ENCODE measurements at regions not wholly inside any gene's neighbourhood (a gene's known extent, or its start where the extent isn't known, plus 50 kb on each side); places are given as distances from the start of the nearest gene placed in this dataset.
A peak's percentile ranks its signal among the peaks of the same experiment; 100 is the strongest.

DNA sequence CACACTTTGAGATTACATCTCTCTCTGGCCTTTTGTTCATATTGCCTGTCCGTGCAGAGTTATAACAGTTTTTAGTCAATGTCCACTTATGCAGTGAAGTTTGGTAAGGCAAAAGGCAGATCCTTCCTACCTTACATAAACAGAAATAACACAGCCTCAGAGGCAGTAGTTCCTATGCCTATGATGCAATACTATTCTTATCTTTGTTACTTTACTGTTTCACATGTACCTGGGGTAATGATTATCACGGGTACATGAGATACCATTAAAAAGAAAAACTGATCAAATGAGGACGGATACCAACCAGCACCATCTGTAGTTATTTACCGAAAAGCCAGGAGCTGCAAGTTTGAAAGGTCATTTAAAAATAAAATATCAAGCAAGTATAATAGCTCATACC, 166.8 kb downstream of the BTC start:
- no peak for DNase-seq (ENCODE audit: low read depth)
- H3K4me3 ChIP-seq (ENCODE audit: low read depth, low read length): no peak overlapping the region
- TF ChIP-seq, protein P1, sequence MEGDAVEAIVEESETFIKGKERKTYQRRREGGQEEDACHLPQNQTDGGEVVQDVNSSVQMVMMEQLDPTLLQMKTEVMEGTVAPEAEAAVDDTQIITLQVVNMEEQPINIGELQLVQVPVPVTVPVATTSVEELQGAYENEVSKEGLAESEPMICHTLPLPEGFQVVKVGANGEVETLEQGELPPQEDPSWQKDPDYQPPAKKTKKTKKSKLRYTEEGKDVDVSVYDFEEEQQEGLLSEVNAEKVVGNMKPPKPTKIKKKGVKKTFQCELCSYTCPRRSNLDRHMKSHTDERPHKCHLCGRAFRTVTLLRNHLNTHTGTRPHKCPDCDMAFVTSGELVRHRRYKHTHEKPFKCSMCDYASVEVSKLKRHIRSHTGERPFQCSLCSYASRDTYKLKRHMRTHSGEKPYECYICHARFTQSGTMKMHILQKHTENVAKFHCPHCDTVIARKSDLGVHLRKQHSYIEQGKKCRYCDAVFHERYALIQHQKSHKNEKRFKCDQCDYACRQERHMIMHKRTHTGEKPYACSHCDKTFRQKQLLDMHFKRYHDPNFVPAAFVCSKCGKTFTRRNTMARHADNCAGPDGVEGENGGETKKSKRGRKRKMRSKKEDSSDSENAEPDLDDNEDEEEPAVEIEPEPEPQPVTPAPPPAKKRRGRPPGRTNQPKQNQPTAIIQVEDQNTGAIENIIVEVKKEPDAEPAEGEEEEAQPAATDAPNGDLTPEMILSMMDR (IDR thresholded peaks at IDR 0.05; ENCODE audit: insufficient read depth, low read depth, low read length, missing control alignments): no peak

DNA sequence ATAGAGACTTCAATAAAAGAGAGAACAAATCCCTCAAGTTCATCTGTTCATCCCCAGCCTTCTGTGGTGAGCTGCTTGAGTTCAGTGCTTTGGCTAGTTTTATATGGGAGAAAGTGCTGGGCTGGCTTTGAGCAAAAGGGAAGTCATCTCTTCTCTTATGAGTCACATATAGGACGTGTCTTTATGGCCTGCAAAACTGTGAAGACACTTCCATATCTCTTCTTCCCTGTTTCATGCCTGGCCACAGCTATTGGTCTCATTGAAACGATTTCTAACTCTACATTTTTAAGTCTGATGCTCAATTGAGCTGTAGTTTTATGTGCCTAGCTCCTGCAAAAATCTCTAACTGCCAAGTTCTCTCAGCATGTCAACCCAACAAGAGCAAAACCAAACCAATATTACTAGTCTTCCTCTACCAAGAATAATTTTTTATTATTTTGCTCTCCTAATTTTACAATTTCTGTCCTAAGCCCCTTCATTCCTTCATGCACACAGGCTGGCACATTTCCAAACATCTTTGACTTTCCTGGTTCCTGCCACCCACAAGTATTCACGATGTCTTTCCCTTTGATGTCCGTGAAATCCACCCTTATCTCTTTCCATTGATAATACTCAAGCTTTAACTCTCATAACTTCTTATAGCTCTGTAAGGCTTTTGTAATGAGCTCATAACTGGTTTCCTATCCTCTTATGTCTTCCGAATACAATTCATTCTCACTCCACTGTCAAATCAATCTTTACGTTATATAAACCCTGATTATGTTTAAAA, 165.3 kb downstream of the BTC start:
- TF ChIP-seq, protein P1 (IDR thresholded peaks at IDR 0.05; ENCODE audit: insufficient read depth, low read depth, low read length, missing control alignments): no peak
- no peak overlapping the region for H3K4me3 ChIP-seq (ENCODE audit: low read depth, low read length)
- peak; percentile 7 for DNase-seq (ENCODE audit: low read depth)

DNA sequence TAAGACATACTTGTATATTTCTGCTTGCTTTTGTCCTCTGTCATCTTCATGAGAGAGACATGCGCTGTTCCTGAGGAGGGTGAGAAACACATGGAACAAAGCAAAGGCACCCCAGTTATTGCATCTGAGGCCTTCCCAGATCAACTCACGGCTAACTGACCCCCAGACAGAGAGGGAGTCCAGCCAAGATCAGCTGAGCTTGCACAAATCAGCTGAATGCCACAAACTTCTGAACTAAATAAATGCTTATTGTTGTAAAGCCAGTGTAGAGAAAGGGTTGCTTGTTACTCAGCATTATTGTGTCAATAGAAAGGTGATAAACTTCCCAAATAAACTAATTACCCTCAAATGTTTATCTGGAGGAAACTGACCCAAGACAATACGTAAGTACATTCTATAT, 163.8 kb downstream of the BTC start:
- TF ChIP-seq, protein P1 (IDR thresholded peaks at IDR 0.05; ENCODE audit: insufficient read depth, low read depth, low read length, missing control alignments): no peak
- no peak overlapping the region for H3K4me3 ChIP-seq (ENCODE audit: low read depth, low read length)
- no peak for DNase-seq (ENCODE audit: low read depth)

DNA sequence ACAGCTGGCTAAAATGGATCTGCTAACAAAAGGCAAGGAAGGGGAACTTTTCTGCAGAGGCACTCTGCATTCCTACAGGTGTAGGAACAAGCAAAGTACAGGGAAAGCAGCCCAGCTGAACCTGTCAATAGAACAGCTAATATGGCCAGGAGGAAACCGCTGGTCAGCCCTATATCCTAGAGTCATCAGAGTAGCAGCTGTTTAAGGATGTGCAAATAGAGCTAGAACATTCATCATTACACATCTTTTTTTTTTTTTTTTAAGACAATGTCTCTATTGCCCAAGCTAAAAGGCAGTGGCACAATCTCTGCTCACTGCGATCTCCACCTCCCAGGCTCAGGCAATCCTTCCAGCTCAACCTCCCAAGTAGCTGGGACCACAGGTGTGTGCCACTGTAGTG, 163.0 kb downstream of the BTC start:
- H3K4me3 ChIP-seq (ENCODE audit: low read depth, low read length): no peak overlapping the region
- TF ChIP-seq, protein P1 (IDR thresholded peaks at IDR 0.05; ENCODE audit: insufficient read depth, low read depth, low read length, missing control alignments): no peak
- DNase-seq (ENCODE audit: low read depth): no peak

DNA sequence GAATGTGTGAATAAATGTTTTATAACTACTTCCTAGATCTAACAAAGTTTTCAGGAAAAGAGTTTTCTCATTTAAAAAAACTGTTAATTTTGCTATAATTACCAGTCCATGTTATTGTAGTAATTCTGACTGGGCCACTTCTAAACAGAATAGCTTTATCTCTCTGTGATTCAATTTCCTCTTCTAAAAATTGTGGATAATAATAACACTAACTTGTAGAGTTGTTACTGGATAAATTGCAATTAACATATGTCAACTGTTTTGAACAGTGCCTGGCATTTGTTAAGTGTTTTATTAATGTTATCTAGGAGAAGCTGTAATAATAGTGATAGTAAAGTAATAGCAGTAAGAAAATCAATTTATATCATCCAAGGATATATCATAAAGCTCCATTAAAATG, 162.3 kb downstream of the BTC start:
- no peak for DNase-seq (ENCODE audit: low read depth)
- H3K4me3 ChIP-seq (ENCODE audit: low read depth, low read length): no peak overlapping the region
- TF ChIP-seq, protein P1 (IDR thresholded peaks at IDR 0.05; ENCODE audit: insufficient read depth, low read depth, low read length, missing control alignments): no peak

DNA sequence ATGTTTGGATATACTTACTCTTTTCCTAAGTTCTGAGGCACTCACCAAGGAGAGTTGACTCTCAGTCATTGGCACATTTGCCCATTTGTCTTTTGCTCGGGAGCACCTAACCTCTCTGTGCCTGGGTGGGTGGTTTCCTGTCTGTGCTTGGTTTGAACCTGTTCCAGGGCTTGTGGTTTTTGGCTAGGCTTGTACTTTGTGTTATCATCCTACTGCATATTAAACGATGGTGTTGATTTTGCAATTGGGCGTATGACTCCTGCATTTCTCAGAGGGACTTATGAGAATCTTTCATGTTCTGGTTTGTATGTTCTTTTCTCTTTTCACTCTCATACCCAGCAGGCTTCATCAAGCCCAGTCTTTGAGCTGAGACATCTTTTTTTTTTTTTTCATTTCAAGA, 161.7 kb downstream of the BTC start:
- DNase-seq (ENCODE audit: low read depth): no peak
- H3K4me3 ChIP-seq (ENCODE audit: low read depth, low read length): no peak overlapping the region
- TF ChIP-seq, protein P1 (IDR thresholded peaks at IDR 0.05; ENCODE audit: insufficient read depth, low read depth, low read length, missing control alignments): no peak

DNA sequence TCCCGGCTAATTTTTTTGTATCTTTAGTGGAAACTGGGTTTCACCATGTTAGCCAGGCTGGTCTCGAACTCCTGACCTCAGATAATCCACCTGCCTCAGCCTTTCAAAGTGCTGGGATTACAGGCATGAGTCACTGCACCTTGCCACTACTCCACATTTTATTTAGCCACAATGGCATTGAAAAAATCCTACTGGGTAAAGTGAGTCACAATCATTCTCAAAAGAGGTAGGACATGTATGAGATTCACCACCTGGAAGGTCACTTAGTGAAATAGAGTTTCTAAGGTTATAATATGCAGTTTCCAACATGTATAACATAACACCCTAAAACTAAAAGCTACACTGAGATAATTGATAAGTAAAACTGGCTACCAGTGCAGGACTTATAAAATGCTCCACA, 159.2 kb downstream of the BTC start:
- TF ChIP-seq, protein P1 (IDR thresholded peaks at IDR 0.05; ENCODE audit: insufficient read depth, low read depth, low read length, missing control alignments): no peak
- DNase-seq (ENCODE audit: low read depth): no peak
- no peak overlapping the region for H3K4me3 ChIP-seq (ENCODE audit: low read depth, low read length)
